CD4-positive, CD25-positive, alpha-beta regulatory T cell (primary cell): ENCODE measurements at regions not wholly inside any gene's neighbourhood (a gene's known extent, or its start where the extent isn't known, plus 50 kb on each side); places are given as distances from the start of the nearest gene placed in this dataset.

Experiments
- ATAC-seq, 2 donors: fragments of 150-1000 bp; cut with Tn5 transposase; one replicate each; pipeline ENCODE4 v1.10.0; 2021; ENCODE audit warnings: low read depth in 2 of 2, moderate number of reproducible peaks in 2 of 2, moderate library complexity in 1 of 2
- DNase-seq, 3 donors: peaks; one replicate each; pipeline versions ENCODE4 v3.0.0 to v3.0.0-alpha.2; 2012 to 2022; ENCODE audit warnings: mixed read lengths in 1 of 3
- H3K27ac ChIP-seq: one replicate; pipeline ENCODE4 v1.7.0; 2013; ENCODE audit warnings: mild to moderate bottlenecking, low read length; ENCODE audit not compliant: insufficient read depth, poor library complexity, severe bottlenecking
- H3K27me3 ChIP-seq: one replicate; pipeline ENCODE4 v1.7.0; 2013; ENCODE audit warnings: low read length; ENCODE audit not compliant: control insufficient read depth, insufficient read depth
- H3K36me3 ChIP-seq: one replicate; pipeline ENCODE4 v1.7.0; 2013; ENCODE audit warnings: mild to moderate bottlenecking, low read length, moderate library complexity; ENCODE audit not compliant: control insufficient read depth, insufficient read depth
- H3K4me1 ChIP-seq: 2 replicates; pipeline ENCODE4 v1.7.0; 2013; ENCODE audit warnings: mild to moderate bottlenecking, low read length; ENCODE audit not compliant: insufficient read depth, control insufficient read depth, poor library complexity, severe bottlenecking
- H3K4me3 ChIP-seq: one replicate; pipeline ENCODE4 v1.7.0; 2013; ENCODE audit warnings: low read depth, mild to moderate bottlenecking, low read length, moderate library complexity
- H3K9me3 ChIP-seq, 2 experiments: 1 replicate in 1 of 2; 2 replicates in 1 of 2; pipeline ENCODE4 v1.7.0; 2013; ENCODE audit warnings: low read length in 2 of 2, mild to moderate bottlenecking in 1 of 2, moderate library complexity in 1 of 2; ENCODE audit not compliant: control insufficient read depth in 2 of 2
- H3K27ac Mint-ChIP-seq, 3 donors: one replicate each; pipeline ENCODE4 v1.8.0; 2020 to 2022; ENCODE audit warnings: mild to moderate bottlenecking in 3 of 3, mixed read lengths in 3 of 3, moderate library complexity in 2 of 3
- H3K27me3 Mint-ChIP-seq: one replicate; pipeline ENCODE4 v1.8.0; 2022; ENCODE audit warnings: mild to moderate bottlenecking, mixed read lengths
- H3K36me3 Mint-ChIP-seq: one replicate; pipeline ENCODE4 v1.8.0; 2020; ENCODE audit warnings: mixed read lengths
- H3K4me1 Mint-ChIP-seq, 4 donors: one replicate each; pipeline ENCODE4 v1.8.0; 2020 to 2022; ENCODE audit warnings: mixed read lengths in 4 of 4, mild to moderate bottlenecking in 1 of 4
- H3K4me3 Mint-ChIP-seq, 4 donors: one replicate each; pipeline ENCODE4 v1.8.0; 2020 to 2022; ENCODE audit warnings: mild to moderate bottlenecking in 4 of 4, mixed read lengths in 4 of 4, moderate library complexity in 3 of 4
- H3K9me3 Mint-ChIP-seq, 7 donors: one replicate each; pipeline ENCODE4 v1.8.0; 2020 to 2022; ENCODE audit warnings: mixed read lengths in 7 of 7, mild to moderate bottlenecking in 3 of 7, moderate library complexity in 2 of 7

DNA sequence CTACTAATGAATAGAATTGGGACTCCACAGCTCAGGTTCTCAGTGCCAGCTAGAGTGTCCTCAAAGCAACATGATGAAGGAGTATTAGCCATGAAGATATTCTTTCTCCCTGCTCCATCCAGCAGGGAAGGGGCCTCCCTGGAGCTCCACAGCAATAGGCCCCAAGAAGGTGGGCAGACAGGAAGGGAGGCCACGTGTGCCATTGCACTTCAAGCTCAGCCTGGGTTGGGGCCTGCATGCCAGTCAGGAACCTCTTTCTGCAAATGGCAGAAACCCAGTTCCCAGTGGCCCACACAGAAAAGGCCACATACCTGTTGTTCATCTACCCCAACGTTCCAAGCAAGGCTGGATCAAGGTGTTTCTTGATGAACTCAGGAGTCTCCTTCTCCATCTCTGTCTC is 357.5 kb upstream of the SFSWAP start:
- Mint-ChIP-seq H3K4me1 (no peaks in the 10 kb centered on the region), H3K36me3 (no peaks in the 10 kb centered on the region), H3K9me3 (peaks cover 0 to 4% (median 0%) of the 10 kb centered on the region in 7 donors), H3K27ac (no peak overlapping the region), H3K4me3 (no peak overlapping the region), H3K27me3 (peaks cover 4% of the 10 kb centered on the region)
- Histone ChIP-seq H3K9me3 (no peaks in the 10 kb centered on the region), H3K27me3 (no peaks in the 10 kb centered on the region), H3K27ac (no peak overlapping the region), H3K36me3 (no peaks in the 10 kb centered on the region), H3K4me1 (no peaks in the 10 kb centered on the region), H3K4me3 (no peak overlapping the region)
- no peak for ATAC-seq
- no peak for DNase-seq

DNA sequence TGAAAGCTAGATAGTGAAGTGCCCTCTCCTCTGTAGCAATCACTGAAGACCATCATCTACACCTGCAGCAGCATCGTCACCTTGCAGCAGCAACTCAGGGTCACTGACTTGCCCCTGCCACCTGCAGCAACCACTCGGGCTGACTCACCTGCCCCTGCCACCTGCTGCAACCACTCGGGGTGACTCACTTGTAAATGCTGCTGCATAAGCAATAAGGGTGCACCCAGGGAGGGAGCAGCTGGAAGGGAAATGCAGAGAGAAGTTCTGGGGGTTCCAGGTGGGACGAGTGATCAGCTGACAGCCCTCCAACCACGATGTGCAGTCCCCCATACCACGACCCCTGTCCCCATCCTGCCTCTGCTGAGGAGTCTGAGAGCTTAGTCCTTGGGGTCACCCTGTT is 357.1 kb upstream of the SFSWAP start:
- no peaks in the 10 kb centered on the region for H3K36me3 ChIP-seq
- peaks cover 4% of the 10 kb centered on the region for H3K27me3 Mint-ChIP-seq
- H3K27me3 ChIP-seq, result no peaks in the 10 kb centered on the region
- H3K4me1 Mint-ChIP-seq, result no peaks in the 10 kb centered on the region
- no peaks in the 10 kb centered on the region for H3K4me1 ChIP-seq
- H3K27ac ChIP-seq, result no peak overlapping the region
- no peak overlapping the region for H3K27ac Mint-ChIP-seq
- H3K9me3 ChIP-seq, result no peaks in the 10 kb centered on the region
- H3K4me3 Mint-ChIP-seq, result no peak overlapping the region
- ATAC-seq (no peak), DNase-seq (no peak)
- no peak overlapping the region for H3K4me3 ChIP-seq
- H3K36me3 Mint-ChIP-seq, result no peaks in the 10 kb centered on the region
- H3K9me3 Mint-ChIP-seq, result peaks cover 0 to 4% (median 0%) of the 10 kb centered on the region in 7 donors

DNA sequence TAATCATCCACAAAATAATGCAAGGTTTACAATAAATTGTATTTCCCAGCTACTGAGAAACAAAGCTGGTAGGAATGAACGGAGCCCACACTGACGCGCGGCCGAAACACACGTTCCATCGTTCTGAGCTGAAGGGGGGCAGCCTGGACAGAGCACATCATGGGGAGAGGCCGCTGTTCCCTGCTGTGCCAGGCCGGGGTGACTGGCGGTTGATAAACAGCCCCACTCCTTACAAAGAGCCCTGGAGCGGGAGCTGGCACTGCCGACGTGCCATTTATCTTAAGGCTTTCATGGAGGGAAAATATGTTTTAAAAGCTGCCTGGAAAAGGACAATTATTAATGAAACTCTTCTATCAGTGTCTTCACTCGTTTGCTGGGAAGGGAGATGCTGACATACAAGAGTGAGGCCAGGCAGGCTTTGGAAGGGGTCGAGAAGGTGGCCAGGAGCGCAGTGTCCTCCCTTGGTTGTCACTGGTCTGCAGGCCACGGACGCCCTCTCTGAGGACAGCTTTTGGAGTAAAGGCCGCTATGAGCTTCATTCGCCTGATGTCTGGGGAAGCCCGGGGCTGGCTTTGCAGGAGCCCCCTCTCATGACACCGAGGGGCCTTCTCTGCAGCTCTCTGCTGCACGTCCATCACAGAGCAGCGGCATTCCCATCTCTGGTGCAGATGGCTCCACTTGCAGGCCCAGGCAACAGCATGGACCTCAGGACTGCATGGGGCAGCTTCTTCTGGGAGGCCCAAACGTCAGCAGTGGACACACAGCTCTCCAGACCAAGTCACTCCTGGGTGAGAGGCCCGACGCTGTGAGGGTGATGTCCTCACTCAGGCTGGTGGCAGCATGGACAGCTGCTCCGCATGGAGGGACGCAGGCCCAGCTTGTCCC is 355.3 kb upstream of the SFSWAP start:
- no peak overlapping the region for H3K27ac ChIP-seq
- DNase-seq (no peak), ATAC-seq (no peak)
- H3K36me3 ChIP-seq, result no peaks in the 10 kb centered on the region
- peaks cover 0 to 4% (median 0%) of the 10 kb centered on the region in 7 donors for H3K9me3 Mint-ChIP-seq
- H3K9me3 ChIP-seq, result no peaks in the 10 kb centered on the region
- H3K4me1 Mint-ChIP-seq, result no peaks in the 10 kb centered on the region
- H3K27me3 Mint-ChIP-seq, result peaks cover 4% of the 10 kb centered on the region
- H3K27ac Mint-ChIP-seq, result no peak overlapping the region
- no peaks in the 10 kb centered on the region for H3K27me3 ChIP-seq
- H3K4me1 ChIP-seq, result no peaks in the 10 kb centered on the region
- H3K4me3 ChIP-seq, result no peak overlapping the region
- no peak overlapping the region for H3K4me3 Mint-ChIP-seq
- H3K36me3 Mint-ChIP-seq, result no peaks in the 10 kb centered on the region

DNA sequence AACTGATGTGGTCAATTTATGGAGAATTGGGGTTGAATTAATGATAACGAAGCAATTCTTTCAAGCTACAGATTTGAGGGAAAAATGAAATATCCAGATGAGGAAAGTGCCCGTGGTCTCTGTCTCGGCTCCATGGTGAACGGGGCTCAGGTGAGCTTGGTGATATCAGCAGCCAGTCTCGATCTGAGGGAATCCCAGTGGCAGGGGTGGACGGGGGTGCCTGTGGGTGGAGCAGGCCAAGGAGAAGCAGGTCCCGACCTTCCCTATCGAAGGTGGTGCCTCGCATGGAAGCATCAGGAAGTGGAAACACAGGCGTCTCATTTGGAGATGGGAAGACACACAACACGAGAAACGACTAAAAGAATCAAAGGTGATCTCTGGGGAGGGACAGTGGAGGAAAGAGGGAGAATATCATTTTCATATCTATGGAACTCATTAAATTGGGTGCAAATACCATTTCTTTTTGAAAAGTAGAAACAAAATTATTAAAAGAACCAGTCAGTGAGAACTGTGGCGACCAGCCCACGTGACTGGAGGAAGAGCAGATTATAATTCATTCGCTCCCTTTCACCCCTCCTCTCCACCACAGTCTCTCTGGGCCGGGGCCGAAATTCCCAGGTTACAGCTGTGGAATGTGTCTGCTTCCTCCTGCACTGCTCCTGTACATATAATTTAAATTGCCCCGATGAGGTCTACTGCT is 354.3 kb upstream of the SFSWAP start:
- Mint-ChIP-seq H3K9me3 (peaks cover 0 to 4% (median 0%) of the 10 kb centered on the region in 7 donors), H3K4me1 (no peaks in the 10 kb centered on the region), H3K27me3 (peaks cover 4% of the 10 kb centered on the region), H3K27ac (peak overlapping the region in 1 of 3 donors; percentile 79), H3K36me3 (no peaks in the 10 kb centered on the region), H3K4me3 (no peak overlapping the region)
- no peaks in the 10 kb centered on the region for H3K36me3 ChIP-seq
- DNase-seq (no peak), ATAC-seq (no peak)
- no peaks in the 10 kb centered on the region for H3K27me3 ChIP-seq
- no peaks in the 10 kb centered on the region for H3K9me3 ChIP-seq
- no peaks in the 10 kb centered on the region for H3K4me1 ChIP-seq
- no peak overlapping the region for H3K4me3 ChIP-seq
- H3K27ac ChIP-seq, result no peak overlapping the region

DNA sequence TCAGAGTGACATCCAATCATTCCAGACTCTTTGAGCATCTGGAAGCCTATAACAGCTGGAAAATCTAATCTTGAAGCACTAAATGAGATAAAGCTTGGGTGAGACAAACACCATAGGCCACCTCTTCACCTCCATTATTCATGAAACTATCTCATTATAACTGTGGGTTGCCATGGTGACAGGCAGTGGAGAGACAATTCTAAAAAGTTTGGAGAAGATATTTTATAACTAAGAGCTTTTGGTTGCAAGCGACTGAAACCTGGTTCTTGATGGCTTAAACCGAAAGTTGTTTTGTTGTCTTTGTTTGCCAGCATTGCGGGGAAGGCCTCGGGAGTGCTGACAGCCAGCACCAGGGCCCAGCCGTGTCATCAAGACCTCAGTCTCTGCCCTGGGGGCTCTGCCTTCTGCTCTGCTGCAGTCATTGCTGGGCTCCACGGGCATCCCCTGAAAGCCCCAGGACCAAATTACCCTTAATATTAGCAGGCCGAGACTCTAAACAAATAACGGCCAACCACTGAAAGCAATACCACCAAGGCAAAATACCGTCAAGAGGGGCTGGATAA is 353.6 kb upstream of the SFSWAP start:
- H3K27ac ChIP-seq, result no peak overlapping the region
- Mint-ChIP-seq H3K27ac (no peak overlapping the region), H3K4me3 (no peak overlapping the region), H3K36me3 (no peaks in the 10 kb centered on the region), H3K9me3 (peaks cover 0 to 4% (median 0%) of the 10 kb centered on the region in 7 donors), H3K4me1 (no peaks in the 10 kb centered on the region), H3K27me3 (peaks cover 4% of the 10 kb centered on the region)
- no peak overlapping the region for H3K4me3 ChIP-seq
- no peaks in the 10 kb centered on the region for H3K9me3 ChIP-seq
- no peaks in the 10 kb centered on the region for H3K4me1 ChIP-seq
- no peaks in the 10 kb centered on the region for H3K27me3 ChIP-seq
- DNase-seq, result no peak
- no peaks in the 10 kb centered on the region for H3K36me3 ChIP-seq
- ATAC-seq, result no peak

DNA sequence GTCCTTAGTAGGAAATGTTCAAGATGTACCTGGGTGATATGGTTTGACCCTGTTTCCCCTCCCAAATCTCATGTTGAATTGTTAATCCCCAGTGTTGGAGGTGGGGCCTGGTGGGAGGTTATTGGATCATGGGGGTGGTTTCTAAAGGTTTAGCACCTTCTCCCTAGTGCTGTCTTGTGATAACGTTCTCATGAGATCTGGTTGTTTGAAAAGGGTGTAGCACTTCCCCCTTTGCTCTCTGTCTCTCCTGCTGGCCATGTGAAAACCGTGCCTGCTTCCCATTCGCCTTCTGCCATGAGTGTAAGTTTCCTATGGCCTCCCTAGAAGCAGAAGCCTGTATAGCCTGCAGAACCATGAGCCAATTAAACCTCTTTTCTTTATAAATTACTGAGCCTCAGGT is 353.0 kb upstream of the SFSWAP start:
- no peak overlapping the region for H3K4me3 Mint-ChIP-seq
- H3K27ac ChIP-seq, result no peak overlapping the region
- H3K4me1 ChIP-seq, result no peaks in the 10 kb centered on the region
- no peaks in the 10 kb centered on the region for H3K36me3 ChIP-seq
- ATAC-seq (no peak), DNase-seq (no peak)
- peaks cover 0 to 1% (median 0%) of the 10 kb centered on the region in 7 donors for H3K9me3 Mint-ChIP-seq
- no peaks in the 10 kb centered on the region for H3K27me3 ChIP-seq
- no peaks in the 10 kb centered on the region for H3K36me3 Mint-ChIP-seq
- H3K27me3 Mint-ChIP-seq, result peaks cover 4% of the 10 kb centered on the region
- no peaks in the 10 kb centered on the region for H3K9me3 ChIP-seq
- H3K27ac Mint-ChIP-seq, result no peak overlapping the region
- no peak overlapping the region for H3K4me3 ChIP-seq
- H3K4me1 Mint-ChIP-seq, result no peaks in the 10 kb centered on the region

DNA sequence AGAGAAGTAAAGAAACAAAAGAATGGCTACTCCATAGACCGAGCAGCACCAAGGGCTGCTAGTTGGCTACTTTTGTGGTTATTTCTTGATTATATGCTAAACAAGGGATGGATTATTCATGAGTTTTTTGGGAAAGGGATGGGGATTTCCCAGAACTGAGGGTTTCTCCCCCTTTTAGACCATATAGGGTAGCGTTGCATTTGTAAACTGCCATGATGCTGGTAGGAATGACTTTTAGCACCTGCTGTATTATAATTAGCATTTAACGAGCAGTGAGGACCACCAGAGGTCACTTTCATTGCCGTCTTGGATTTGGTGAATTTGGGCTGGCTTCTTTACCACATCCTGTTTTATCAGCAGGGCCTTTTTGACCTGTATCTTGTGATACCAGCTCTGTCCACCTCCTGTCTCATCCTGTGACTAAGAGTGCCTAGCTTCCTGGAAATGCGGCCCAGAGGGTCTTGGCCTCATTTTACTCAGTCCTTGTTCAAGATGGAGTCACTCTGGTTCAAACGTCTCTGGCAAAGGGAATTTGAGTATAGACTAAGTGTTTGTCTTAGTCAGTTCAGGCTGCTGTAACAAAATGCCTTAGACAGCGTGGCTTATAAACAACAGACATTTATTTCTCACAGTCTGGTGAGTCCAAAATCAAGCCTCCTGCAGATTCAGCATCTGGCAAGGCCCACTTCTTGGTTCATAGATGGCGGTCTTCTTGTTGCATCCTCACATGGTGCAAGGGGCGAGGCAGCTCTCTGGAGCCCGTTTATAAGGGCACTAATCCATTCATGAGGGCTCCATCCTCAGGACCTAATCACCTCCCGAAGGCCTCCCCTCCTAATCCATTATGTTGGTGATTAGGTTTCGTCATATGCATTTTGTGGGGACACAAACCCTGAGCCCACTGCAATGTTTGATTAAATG is 348.3 kb upstream of the SFSWAP start:
- Histone ChIP-seq H3K9me3 (no peaks in the 10 kb centered on the region), H3K27ac (no peak overlapping the region), H3K4me3 (no peak overlapping the region), H3K27me3 (no peaks in the 10 kb centered on the region), H3K4me1 (no peaks in the 10 kb centered on the region), H3K36me3 (no peaks in the 10 kb centered on the region)
- ATAC-seq (no peak), DNase-seq (no peak)
- Mint-ChIP-seq H3K27me3 (no peaks in the 10 kb centered on the region), H3K36me3 (no peaks in the 10 kb centered on the region), H3K4me3 (no peak overlapping the region), H3K4me1 (no peaks in the 10 kb centered on the region), H3K27ac (no peak overlapping the region), H3K9me3 (peaks cover 0 to 2% (median 0%) of the 10 kb centered on the region in 7 donors)
